GM12892 (cell line): ENCODE measurements at regions not wholly inside any gene's neighbourhood (a gene's known extent, or its start where the extent isn't known, plus 50 kb on each side); places are given as distances from the start of the nearest gene placed in this dataset.

ENCODE experiments used
- POLR2A ChIP-seq: IDR thresholded peaks from 2 replicates; pipeline ENCODE4 v1.6.1; 2011; ENCODE audit warnings: low read depth, low read length, control low read depth
- TAF1 ChIP-seq: IDR thresholded peaks from 2 replicates; pipeline ENCODE4 v1.6.1; 2011; ENCODE audit warnings: low read depth, mild to moderate bottlenecking, control low read depth, low read length, borderline replicate concordance

- TF ChIP-seq POLR2A (no peak), TAF1 (no peak)
Measured at GRCh38 chr6:22147921-22148776, 148.7 kb downstream of the PRL start.
